GM19468 (cell line): ENCODE measurements at regions not wholly inside any gene's neighbourhood (a gene's known extent, or its start where the extent isn't known, plus 50 kb on each side); places are given as distances from the start of the nearest gene placed in this dataset.
"Not testable (repeated sequence)": the region's sequence is repeated elsewhere in the genome, so short reads cannot be mapped to it uniquely, and the experiment has no call there.

Experiments used
- ATAC-seq: cut with Tn5 transposase; IDR thresholded peaks from one replicate; pipeline ENCODE4 v1.9.1; 2021; ENCODE audit warnings: mild to moderate bottlenecking, moderate library complexity, moderate number of reproducible peaks; ENCODE audit not compliant: unreplicated experiment; ENCODE audit errors: extremely low read depth

DNA sequence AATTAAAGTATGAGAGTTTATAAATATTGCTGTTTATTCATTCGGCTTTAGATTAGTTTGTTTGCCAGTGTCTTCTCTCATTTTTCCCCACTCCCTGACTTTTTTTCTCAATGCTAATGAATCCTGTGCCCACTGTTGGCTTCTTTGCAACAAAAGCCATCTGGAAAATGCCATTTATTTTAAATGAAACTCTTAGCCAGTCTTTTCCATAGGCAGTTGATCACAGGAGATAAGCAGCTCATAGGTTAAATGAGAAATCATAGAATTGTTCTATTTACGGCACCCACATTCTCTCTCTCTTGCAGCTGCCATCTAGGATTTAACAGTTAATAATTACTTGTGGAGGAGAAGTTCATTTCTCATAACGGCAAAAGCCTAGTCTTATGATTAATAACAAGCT is 249.3 kb upstream of the POM121L12 start:
- ATAC-seq: no peak

DNA sequence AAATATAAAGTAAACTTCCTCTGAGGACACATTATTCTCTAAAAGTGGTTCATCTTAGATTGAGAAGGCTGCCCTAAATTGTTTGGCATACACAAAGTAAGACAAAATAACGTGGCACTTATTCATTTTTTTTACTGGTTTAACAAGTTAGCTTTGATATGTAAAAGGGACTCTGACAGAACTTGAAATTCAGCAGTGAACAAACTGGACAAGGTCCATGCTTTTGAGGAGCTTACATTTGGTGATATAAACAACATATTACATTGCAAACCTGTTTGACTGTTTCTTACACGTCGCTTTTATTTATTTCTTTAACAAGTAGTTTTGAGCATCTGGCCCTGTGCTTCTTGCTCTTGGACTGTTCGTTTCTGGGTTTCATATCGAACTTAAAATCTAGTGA is 253.1 kb upstream of the POM121L12 start:
- ATAC-seq: no peak

DNA sequence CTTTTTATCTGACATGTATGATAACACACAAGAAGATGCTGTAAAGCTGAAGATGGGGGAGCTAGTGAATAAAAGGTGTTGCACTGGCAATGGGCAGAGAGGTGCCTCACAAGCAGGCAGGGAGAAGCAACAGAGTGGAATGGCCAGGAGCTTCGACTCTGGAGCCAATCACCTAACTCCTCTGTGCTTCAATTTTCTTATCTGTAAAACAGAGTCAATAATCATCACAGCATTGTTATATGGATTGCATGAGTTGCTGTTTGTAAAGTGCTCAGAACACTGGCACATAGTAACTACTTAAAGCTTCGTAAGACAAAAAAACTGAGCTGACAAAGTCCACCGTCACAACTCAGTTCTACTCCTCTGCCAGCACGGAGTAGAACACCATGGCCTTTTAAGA is 254.2 kb upstream of the POM121L12 start:
- no peak for ATAC-seq

DNA sequence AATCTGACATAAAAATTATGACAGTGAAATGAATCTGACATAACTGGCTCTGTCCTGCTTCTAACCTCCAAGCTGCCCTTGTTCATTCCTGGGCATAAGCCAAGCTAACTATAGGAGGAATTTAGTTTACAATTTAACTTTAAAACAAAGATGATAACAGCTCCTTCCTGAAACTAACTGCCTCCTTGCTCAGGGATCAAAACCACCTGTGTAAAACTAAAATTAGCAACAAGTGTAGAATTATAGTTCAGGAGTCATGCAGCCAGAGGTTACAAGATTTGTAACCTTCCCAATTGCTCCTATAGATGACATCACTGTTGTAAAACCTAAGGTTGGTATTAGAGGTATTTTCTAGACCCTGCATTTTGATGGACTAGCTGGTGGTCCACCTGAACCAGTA is 256.4 kb upstream of the POM121L12 start:
- ATAC-seq: no peak

DNA sequence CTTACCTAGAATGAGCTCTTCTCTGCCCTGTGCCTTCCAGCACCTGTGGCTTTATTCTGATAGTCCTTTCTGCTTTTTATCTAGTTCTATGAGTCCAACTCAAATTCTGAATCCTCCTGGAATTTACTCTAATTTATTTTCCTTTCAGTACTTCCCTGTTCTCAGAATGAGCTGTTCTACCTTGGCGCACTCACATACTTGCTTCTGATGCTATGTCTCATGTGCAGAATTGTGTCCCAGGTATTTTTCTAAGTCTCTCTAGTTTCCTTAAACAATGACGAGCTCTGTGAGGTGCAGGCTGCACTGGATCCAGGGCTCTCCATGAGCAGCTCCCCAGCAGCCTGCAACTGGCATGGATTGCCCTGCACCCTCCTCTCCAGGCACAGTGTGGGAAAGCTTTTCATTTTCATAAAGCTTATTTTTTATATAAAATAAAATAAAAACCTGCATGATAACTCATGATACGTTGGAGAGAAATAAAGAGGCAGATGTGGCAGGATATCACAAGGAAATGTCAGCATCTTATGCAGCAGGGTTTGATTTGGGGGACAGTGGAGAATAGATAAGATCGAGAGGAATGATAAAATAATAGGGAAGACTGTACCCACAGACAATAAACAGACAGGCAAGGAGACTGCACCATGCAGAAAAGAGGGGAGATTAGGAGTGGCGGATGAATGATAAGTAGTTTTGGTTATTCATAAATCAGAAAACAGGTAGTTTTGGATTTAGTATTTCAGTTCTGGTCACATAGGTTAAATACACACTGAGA is 258.2 kb upstream of the POM121L12 start:
- ATAC-seq: no peak

DNA sequence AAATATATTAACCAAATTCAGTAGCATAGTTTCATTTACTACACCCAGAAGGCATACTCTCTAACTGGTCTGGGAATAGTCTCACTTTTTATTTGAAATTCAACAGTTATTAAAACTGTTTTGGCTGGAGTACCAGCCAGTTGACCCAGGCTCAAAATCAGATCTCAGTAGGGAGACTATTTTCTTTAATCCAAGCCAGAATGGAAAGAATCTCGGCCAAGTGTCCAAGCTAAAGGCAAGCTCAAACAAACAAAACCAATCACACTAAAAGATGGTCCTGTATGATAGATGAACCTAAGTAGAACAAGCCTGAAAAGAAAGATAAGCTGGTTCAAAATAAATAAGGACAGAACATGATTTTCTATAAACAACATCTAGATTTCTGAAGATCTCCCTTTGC is 259.6 kb upstream of the POM121L12 start:
- no peak for ATAC-seq

DNA sequence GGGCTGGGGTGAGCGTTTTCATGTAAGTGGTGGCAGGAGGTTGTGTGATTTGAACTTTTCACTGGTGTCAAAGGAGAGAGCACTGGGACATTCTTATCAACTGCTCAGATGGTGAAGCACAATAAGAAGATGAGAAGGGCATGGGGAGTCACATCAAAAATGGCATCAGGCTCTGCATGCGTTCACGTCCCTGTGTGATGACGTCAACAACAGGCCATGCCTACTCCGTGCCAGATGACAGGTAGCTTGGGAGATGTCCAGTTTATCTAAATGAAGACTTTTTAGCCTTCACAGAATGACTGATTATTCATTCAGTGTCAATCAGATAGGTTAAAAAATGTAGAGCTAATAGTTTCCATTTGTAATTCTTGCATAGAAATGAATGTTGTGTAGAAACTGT is 264.3 kb upstream of the POM121L12 start:
- no peak for ATAC-seq

DNA sequence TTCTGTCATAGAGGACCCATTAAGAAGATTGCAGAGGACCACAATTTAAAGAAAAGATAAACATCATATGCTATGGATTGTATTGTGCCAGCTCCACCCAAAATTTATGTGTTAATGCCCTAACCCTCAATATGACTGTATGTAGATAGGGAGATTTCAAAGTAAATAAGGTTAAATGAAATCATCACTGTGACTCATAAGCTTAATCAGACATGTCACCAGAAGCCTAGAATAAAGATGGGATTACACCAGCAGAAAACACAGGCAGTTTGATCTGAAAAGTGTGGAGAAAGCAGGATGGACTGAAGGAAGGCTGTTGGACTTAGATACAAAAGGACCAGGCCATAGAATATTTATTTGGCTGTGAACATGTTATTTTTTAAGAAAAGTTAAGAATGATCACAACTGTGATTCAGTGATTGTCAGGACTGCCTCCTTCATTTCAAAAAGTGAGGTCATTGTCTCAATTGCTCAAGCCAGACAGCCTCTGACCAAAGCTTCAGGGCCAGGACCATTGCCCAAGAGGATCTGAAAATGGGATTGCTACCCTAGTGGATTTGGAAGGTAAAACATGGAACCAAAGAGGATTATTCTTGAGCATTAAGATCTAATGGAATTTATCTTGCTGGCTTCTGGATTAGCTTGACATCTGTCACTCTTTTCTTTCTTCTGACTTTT is 270.8 kb upstream of the POM121L12 start:
- no peak for ATAC-seq

DNA sequence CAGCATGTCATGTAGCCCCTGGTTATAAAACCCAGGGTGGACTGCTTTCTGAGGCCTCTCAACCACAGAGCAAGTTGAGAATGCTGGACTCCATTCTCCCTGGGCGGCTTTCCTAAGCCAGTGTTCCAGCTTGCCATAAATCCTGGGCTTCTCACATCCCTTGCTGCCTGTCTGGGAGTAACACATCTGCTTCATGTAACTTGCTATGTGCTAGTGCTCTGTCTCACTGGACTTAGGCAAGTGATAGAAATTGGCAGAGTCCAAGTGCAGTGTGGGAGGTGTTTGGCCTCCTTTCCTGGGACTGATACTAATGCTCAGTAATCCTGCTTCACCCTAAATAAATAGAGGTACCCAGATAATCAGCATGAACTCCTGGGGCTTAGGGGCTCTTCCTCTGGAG is 277.1 kb upstream of the POM121L12 start:
- ATAC-seq: no peak

DNA sequence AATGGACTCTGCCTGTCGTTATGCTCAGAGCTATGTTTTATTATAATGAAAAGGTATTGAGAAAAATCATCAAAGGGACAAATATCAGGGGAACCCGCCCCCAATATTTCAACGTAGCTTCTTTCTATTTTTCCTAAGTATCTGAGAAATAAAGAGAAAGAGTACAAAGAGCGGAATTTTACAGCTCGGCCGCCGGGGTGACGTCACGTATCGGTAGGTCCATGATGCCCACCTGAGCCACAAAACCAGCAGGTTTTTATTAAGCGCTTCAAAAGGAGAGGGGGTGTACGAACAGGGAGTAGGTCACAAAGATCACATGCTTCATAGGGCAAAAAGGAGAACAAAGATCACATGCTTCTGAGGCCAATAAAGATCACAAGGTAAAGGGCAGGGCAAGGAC is 281.6 kb upstream of the POM121L12 start:
- ATAC-seq: no peak

DNA sequence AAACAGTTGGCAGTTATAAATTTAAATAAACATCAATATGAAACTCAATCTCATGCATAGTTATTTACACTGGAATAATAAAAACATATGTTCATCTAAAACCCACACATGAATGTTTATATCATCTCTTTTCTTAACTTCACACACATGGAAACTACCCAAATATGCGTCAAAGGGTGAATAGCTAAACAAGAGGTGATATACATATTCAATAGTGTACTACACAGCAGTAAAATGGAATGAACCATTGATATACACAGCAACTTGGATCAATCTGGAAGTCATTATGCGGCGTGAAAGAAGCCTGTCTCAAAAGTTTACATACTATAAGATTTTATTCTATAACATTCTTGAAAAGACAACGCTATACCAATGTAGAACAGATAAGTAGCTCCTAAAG is 282.5 kb upstream of the POM121L12 start:
- no peak for ATAC-seq

DNA sequence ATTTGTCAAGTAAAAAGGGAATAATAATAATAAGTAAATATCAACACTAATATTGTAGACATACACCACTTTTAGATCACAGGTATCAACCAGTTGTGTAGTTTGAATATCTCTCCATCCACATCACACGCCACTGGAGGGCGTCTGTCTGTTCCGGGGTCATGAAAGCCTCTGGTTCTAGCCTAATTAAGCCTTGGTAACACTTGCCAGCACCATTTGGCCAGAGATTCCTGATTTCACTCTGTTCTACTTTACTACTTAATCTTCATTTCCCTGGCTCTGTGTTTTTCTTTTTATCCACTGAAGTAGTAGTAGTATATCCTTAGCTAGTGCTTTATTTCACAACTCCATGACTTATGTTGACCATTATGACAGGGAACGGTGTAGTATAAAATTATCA is 285.6 kb upstream of the POM121L12 start:
- no peak for ATAC-seq

DNA sequence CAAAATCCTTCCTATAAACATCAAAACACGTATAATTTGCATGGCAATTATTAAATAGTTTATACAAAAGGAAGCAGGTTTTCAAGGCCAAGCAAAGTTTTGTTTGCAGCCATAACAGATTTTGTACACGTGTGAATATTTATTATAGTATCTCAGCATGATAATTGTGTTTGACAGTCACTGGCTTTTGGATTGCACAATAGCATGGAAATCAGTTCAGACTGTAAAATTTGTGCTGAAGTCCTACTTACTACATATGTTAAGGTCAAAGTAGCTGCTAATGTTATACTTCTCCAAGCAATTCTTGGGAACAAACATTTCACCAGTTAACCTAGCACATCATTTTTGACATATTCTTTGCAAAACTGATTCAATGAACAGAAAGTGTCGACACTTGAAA is 287.6 kb upstream of the POM121L12 start:
- ATAC-seq: no peak

DNA sequence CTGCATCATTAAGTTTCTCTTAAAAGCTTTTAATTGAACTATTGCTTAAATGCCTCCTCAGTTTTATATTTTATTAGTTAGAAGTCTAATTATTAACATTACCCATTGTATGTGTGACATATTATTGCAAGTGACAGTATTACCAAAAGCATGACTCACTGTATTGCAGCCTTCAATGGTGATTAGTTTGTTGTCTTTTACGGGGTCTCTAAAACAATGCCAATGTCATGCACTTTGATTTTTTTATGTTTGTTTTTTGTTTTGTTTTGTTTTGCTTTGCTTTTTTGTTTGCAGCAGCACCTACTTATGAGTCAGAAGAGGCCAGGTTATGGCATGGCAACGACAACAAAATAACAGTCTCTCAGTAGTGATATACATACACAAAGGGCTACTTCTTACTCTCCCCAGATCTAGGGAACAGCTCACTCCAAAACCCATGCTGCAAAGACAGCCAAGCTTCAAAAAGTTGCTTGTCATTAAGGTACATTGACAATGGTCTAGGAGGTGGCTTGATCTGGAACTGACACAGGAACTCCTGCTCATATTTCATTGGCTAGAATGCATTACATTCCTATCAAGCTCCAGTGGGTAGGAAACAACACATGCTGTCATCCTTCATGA is 293.7 kb upstream of the POM121L12 start:
- ATAC-seq: no peak

DNA sequence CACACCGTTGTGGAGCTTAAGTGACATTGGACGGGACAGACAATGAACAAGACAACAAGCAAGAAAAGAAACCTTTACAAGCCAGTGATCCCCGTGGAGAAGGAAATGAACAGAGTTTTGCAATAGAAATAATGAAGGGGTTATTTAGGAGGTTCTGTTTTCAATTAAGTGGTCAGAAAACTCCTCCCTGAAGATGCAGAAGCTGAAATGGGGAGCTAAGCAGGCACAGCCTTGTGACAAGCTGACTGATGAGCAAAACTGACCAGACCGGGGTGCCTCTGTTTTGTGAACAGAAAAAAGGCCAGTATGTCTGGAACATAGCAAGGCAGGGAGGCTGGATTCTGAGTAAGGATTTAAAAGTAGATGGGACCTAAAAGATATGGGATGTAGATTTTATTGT is 299.8 kb upstream of the POM121L12 start:
- ATAC-seq: no peak

DNA sequence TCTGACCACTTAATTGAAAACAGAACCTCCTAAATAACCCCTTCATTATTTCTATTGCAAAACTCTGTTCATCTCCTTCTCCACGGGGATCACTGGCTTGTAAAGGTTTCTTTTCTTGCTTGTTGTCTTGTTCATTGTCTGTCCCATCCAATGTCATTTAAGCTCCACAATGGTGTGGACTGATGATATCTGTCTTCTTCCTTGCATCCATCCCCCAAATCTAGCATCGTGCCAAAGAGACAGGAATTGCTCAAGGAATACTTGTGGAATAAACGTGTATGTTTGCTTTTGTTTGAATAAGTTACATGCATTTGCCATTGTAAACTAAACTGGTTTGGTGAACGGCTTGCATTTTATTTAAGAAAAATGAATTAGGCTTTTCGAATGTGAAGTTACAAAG is 306.8 kb upstream of the POM121L12 start:
- not testable (repeated sequence) for ATAC-seq

DNA sequence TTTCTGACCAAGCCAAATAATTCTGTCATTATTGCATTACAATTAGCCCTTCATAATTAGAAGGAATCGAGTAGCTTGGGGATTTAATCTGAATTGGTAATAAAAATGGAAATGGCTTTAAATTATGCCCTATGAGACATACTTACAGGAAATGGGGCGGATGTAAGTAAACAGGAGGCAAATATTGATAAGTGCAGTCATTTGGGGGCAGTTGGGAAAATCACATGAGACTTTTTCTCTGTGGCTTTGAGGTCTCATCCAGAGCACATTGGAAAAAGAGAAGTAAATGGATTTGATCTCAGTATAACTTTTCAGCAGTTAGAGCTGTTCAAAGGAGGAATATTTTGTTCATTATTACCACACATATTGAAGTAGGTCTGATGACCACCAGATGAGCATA is 307.8 kb upstream of the POM121L12 start:
- no peak for ATAC-seq

DNA sequence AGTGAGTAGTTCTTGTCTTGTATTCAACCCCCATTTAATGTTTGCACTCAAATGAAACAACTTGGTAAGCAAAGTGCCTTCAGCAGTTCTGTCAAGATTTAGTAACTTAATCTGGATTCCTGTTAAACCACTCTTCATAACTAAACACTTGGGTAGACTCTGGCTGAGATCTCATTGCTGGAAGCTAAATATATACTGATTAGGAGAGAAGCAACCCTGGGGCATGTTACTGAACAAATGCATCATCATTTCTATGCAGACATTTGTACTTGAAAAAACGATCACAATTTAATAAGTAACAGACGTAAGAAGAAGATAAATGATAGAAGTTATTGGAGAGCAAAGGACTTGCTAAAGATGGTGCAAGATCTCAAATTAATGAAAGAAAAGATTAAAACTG is 308.4 kb upstream of the POM121L12 start:
- no peak for ATAC-seq

DNA sequence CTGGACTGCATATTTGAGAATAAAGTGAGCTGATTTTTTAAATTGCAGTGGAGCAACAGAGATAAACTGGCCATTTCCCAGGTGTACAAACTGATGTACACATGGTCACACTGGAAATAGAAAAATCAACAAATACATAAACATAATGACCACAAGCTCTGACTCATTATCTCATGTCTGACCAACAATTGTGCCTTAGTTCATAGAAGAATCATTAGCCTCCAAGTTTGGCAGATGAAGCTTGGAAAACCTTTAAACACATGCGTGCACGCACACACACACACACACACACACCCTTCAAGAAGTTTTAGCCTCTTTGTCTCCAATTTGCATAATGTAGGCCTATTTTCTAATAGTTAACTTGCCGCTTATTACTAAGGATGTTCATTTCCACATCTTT is 308.9 kb upstream of the POM121L12 start:
- no peak for ATAC-seq

DNA sequence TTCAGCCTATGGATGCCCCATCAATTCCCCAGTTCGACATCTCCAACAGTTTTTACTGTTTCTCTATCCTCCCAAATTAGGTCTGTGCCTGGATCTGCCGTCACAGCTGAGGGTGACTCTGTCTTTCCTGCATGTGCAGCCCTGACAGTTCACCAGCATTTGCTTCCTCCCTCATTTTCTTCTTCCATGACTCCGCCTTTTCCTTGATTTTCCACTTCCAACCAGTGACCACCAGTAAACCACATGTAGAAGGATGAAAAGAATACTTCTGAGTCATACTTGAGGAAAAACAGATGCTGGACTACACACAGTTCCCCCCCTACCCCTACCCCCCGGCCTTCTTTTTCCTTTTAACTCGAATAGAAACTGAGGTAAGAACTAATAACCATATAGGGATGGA is 311.8 kb upstream of the POM121L12 start:
- ATAC-seq: no peak

DNA sequence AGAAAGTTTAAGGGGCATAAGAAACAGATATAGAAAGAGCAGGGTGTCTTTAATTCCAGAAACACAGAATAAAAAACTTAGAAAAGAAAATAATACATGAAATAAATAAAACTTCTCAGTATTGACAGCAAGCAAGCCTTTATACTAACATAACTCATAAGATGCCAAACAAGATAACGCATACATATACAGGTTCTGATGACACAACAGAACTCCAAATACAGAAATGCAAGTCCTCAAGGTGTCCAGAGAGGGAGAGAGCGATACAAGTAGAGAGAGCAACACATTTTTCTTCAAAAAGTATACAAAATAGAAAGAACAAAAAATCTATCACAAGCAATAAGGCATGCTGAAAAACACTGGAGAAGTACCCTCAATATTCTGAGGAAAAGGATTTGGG is 314.6 kb upstream of the POM121L12 start:
- no peak for ATAC-seq

DNA sequence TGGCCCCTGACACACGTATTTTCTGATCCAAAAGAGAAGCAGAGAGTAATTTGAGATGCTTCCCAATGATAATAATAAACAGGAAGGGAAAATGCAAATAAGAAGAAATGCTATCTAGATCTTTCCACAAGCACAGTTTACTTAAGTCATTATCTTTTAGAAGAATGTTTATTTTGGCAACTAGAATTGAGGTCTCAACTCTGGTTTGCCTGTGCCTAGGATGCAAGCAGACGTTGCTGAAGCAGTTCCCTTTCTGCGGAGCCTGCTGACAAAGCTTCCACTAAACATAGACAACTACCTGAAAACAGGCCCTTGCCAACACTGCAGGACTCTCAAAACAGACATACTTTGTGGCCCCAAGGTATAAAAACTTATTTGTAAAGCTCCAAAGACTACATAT is 315.8 kb upstream of the POM121L12 start:
- ATAC-seq: no peak
